ENCODE measurements at regions not wholly inside any gene's neighbourhood (a gene's known extent, or its start where the extent isn't known, plus 50 kb on each side); places are given as distances from the start of the nearest gene placed in this dataset.
A peak's percentile ranks its signal among the peaks of the same experiment; 100 is the strongest.

GRCh38 chr18:42620657-42621056, 494.8 kb downstream of the RIT2 start:
- ATAC-seq (no peak), DNase-seq (no peak)
- intact Hi-C loops (cut with DNase I, micrococcal nuclease) = no loop called here

- DNase-seq (no peak), ATAC-seq (no peak)
- intact Hi-C loops (cut with DNase I, micrococcal nuclease) = no loop called here
Measured at GRCh38 chr18:42623935-42624334, 491.6 kb downstream of the RIT2 start.

GRCh38 chr18:42632801-42633200, 482.7 kb downstream of the RIT2 start:
- no peak for ATAC-seq
- DNase-seq = no peak
- intact Hi-C loops (cut with DNase I, micrococcal nuclease) = no loop called here

- intact Hi-C loops (cut with DNase I, micrococcal nuclease) = no loop called here
- ATAC-seq = no peak
- DNase-seq = no peak
Measured at GRCh38 chr18:42635378-42636048, 480.0 kb downstream of the RIT2 start.

- DNase-seq (no peak), ATAC-seq (no peak)
Measured at GRCh38 chr18:42636309-42636708, 479.2 kb downstream of the RIT2 start.

GRCh38 chr18:42640160-42640559, 475.3 kb downstream of the RIT2 start:
- no peak for ATAC-seq
- no peak for DNase-seq
- intact Hi-C loops (cut with DNase I, micrococcal nuclease) = no loop called here

More at GRCh38 chr18:42636309-42636708, 479.2 kb downstream of the RIT2 start:
- intact Hi-C loops (cut with DNase I, micrococcal nuclease) = no loop called here

- no peak for ATAC-seq
- intact Hi-C loops (cut with DNase I, micrococcal nuclease) = no loop called here
- DNase-seq = no peak
Measured at GRCh38 chr18:42641996-42642395, 473.5 kb downstream of the RIT2 start.

- intact Hi-C loops (cut with DNase I, micrococcal nuclease) = no loop called here
- no peak for DNase-seq
- no peak for ATAC-seq
Measured at GRCh38 chr18:42644729-42645131, 470.8 kb downstream of the RIT2 start.

- intact Hi-C loops (cut with DNase I, micrococcal nuclease) = no loop called here
- DNase-seq = no peak
- ATAC-seq = no peak
Measured at GRCh38 chr18:42649331-42650035, 466.0 kb downstream of the RIT2 start.

- DNase-seq (no peak), ATAC-seq (no peak)
- intact Hi-C loops (cut with DNase I, micrococcal nuclease) = no loop called here
Measured at GRCh38 chr18:42654556-42654955, 460.9 kb downstream of the RIT2 start.

GRCh38 chr18:42657551-42657950, 457.9 kb downstream of the RIT2 start:
- intact Hi-C loops (cut with DNase I, micrococcal nuclease) = no loop called here
- ATAC-seq (no peak), DNase-seq (no peak)

GRCh38 chr18:42658171-42658570, 457.3 kb downstream of the RIT2 start:
- no peak for ATAC-seq
- intact Hi-C loops (cut with DNase I, micrococcal nuclease) = no loop called here

GRCh38 chr18:42659187-42659586, 456.3 kb downstream of the RIT2 start:
- DNase-seq (no peak), ATAC-seq (no peak)
- intact Hi-C loops (cut with DNase I, micrococcal nuclease) = no loop called here

More at GRCh38 chr18:42658171-42658570, 457.3 kb downstream of the RIT2 start:
- no peak for DNase-seq

- no peak for ATAC-seq
- DNase-seq = no peak
- intact Hi-C loops (cut with DNase I, micrococcal nuclease) = no loop called here
Measured at GRCh38 chr18:42670860-42671259, 444.6 kb downstream of the RIT2 start.

GRCh38 chr18:42675810-42676209, 439.7 kb downstream of the RIT2 start:
- ATAC-seq (peak; percentile 64), DNase-seq (no peak)
- intact Hi-C loops (cut with DNase I, micrococcal nuclease) = no loop called here

- no peak for DNase-seq
- no peak for ATAC-seq
- intact Hi-C loops (cut with DNase I, micrococcal nuclease) = no loop called here
Measured at GRCh38 chr18:42683094-42683493, 432.4 kb downstream of the RIT2 start.

GRCh38 chr18:42689310-42689709, 426.2 kb downstream of the RIT2 start:
- ATAC-seq = no peak
- intact Hi-C loops (cut with DNase I, micrococcal nuclease) = no loop called here
- DNase-seq = no peak
